HG03432 (cell line): ENCODE measurements at regions not wholly inside any gene's neighbourhood (a gene's known extent, or its start where the extent isn't known, plus 50 kb on each side); places are given as distances from the start of the nearest gene placed in this dataset.
A peak's percentile ranks its signal among the peaks of the same experiment; 100 is the strongest.
"Not testable (repeated sequence)": the region's sequence is repeated elsewhere in the genome, so short reads cannot be mapped to it uniquely, and the experiment has no call there.

Source experiments
- ATAC-seq: cut with Tn5 transposase; IDR thresholded peaks from one replicate; pipeline ENCODE4 v1.9.1; 2021; ENCODE audit warnings: mild to moderate bottlenecking, moderate library complexity; ENCODE audit not compliant: unreplicated experiment

GRCh38 chr9:107593224-107593870 is 103.8 kb upstream of the KLF4 start:
- ATAC-seq: no peak

- no peak for ATAC-seq
These were observed 102.9 kb upstream of the KLF4 start for GRCh38 chr9:107592424-107592823.

GRCh38 chr9:107591781-107592180 is 102.2 kb upstream of the KLF4 start:
- ATAC-seq: no peak

GRCh38 chr9:107588393-107588792 is 98.8 kb upstream of the KLF4 start:
- ATAC-seq: no peak

- ATAC-seq: no peak
These were observed 97.8 kb upstream of the KLF4 start for GRCh38 chr9:107587191-107587963.

GRCh38 chr9:107586493-107586892 is 96.9 kb upstream of the KLF4 start:
- ATAC-seq: no peak

- ATAC-seq: no peak
These were observed 95.9 kb upstream of the KLF4 start for GRCh38 chr9:107585465-107585864.

GRCh38 chr9:107584944-107585343 is 95.4 kb upstream of the KLF4 start:
- no peak for ATAC-seq

- peak; percentile 41 for ATAC-seq
These were observed 94.6 kb upstream of the KLF4 start for GRCh38 chr9:107584186-107584585.

- no peak for ATAC-seq
These were observed 87.7 kb upstream of the KLF4 start for GRCh38 chr9:107577140-107577776.

GRCh38 chr9:107571148-107571547 is 81.6 kb upstream of the KLF4 start:
- ATAC-seq: no peak

GRCh38 chr9:107569174-107569573 is 79.6 kb upstream of the KLF4 start:
- ATAC-seq: no peak

- ATAC-seq: not testable (repeated sequence)
These were observed 78.8 kb upstream of the KLF4 start for GRCh38 chr9:107568406-107568805.

- no peak for ATAC-seq
These were observed 77.9 kb upstream of the KLF4 start for GRCh38 chr9:107567462-107567861.

- no peak for ATAC-seq
These were observed 77.1 kb upstream of the KLF4 start for GRCh38 chr9:107566611-107567061.

GRCh38 chr9:107562798-107563197 is 73.2 kb upstream of the KLF4 start:
- no peak for ATAC-seq

GRCh38 chr9:107559494-107560086 is 70.0 kb upstream of the KLF4 start:
- no peak for ATAC-seq

GRCh38 chr9:107557236-107557990 is 67.8 kb upstream of the KLF4 start:
- ATAC-seq: no peak

- ATAC-seq: no peak
These were observed 65.1 kb upstream of the KLF4 start for GRCh38 chr9:107554636-107555035.

GRCh38 chr9:107548298-107549142 is 59.0 kb upstream of the KLF4 start:
- peak; percentile 38 for ATAC-seq
